ENCODE measurements at regions not wholly inside any gene's neighbourhood (a gene's known extent, or its start where the extent isn't known, plus 50 kb on each side); places are given as distances from the start of the nearest gene placed in this dataset.

GRCh38 chr4:164251257-164251656 lies 502.7 kb upstream of the SMIM31 start:
- TF ChIP-seq, protein P1, sequence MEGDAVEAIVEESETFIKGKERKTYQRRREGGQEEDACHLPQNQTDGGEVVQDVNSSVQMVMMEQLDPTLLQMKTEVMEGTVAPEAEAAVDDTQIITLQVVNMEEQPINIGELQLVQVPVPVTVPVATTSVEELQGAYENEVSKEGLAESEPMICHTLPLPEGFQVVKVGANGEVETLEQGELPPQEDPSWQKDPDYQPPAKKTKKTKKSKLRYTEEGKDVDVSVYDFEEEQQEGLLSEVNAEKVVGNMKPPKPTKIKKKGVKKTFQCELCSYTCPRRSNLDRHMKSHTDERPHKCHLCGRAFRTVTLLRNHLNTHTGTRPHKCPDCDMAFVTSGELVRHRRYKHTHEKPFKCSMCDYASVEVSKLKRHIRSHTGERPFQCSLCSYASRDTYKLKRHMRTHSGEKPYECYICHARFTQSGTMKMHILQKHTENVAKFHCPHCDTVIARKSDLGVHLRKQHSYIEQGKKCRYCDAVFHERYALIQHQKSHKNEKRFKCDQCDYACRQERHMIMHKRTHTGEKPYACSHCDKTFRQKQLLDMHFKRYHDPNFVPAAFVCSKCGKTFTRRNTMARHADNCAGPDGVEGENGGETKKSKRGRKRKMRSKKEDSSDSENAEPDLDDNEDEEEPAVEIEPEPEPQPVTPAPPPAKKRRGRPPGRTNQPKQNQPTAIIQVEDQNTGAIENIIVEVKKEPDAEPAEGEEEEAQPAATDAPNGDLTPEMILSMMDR (IDR thresholded peaks at IDR 0.05; ENCODE audit: low read depth, low read length, missing input control): no peak
- TF ChIP-seq NR2F2 (IDR thresholded peaks at IDR 0.05) (no peak), TAF1 (conservative IDR thresholded peaks at IDR 0.05) (no peak), YY1 (IDR thresholded peaks at IDR 0.05) (no peak), HNF4A (conservative IDR thresholded peaks at IDR 0.05) (no peak), SP1 (IDR thresholded peaks at IDR 0.05) (no peak), EGR1 (IDR thresholded peaks at IDR 0.05; ENCODE audit: low read depth in 2 of 2) (no peak), MAX (IDR thresholded peaks at IDR 0.05) (no peak), RAD21 (IDR thresholded peaks at IDR 0.05) (no peak), GABPA (IDR thresholded peaks at IDR 0.05 in 1 of 2, conservative IDR thresholded peaks at IDR 0.05 in 1 of 2) (no peak), JUND (IDR thresholded peaks at IDR 0.05) (no peak), FOXA1 (IDR thresholded peaks at IDR 0.05) (no peak)
- TF ChIP-seq, protein P2, sequence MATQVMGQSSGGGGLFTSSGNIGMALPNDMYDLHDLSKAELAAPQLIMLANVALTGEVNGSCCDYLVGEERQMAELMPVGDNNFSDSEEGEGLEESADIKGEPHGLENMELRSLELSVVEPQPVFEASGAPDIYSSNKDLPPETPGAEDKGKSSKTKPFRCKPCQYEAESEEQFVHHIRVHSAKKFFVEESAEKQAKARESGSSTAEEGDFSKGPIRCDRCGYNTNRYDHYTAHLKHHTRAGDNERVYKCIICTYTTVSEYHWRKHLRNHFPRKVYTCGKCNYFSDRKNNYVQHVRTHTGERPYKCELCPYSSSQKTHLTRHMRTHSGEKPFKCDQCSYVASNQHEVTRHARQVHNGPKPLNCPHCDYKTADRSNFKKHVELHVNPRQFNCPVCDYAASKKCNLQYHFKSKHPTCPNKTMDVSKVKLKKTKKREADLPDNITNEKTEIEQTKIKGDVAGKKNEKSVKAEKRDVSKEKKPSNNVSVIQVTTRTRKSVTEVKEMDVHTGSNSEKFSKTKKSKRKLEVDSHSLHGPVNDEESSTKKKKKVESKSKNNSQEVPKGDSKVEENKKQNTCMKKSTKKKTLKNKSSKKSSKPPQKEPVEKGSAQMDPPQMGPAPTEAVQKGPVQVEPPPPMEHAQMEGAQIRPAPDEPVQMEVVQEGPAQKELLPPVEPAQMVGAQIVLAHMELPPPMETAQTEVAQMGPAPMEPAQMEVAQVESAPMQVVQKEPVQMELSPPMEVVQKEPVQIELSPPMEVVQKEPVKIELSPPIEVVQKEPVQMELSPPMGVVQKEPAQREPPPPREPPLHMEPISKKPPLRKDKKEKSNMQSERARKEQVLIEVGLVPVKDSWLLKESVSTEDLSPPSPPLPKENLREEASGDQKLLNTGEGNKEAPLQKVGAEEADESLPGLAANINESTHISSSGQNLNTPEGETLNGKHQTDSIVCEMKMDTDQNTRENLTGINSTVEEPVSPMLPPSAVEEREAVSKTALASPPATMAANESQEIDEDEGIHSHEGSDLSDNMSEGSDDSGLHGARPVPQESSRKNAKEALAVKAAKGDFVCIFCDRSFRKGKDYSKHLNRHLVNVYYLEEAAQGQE (IDR thresholded peaks at IDR 0.05): no peak
- TF ChIP-seq, protein P3, sequence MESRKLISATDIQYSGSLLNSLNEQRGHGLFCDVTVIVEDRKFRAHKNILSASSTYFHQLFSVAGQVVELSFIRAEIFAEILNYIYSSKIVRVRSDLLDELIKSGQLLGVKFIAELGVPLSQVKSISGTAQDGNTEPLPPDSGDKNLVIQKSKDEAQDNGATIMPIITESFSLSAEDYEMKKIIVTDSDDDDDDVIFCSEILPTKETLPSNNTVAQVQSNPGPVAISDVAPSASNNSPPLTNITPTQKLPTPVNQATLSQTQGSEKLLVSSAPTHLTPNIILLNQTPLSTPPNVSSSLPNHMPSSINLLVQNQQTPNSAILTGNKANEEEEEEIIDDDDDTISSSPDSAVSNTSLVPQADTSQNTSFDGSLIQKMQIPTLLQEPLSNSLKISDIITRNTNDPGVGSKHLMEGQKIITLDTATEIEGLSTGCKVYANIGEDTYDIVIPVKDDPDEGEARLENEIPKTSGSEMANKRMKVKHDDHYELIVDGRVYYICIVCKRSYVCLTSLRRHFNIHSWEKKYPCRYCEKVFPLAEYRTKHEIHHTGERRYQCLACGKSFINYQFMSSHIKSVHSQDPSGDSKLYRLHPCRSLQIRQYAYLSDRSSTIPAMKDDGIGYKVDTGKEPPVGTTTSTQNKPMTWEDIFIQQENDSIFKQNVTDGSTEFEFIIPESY (IDR thresholded peaks at IDR 0.05): no peak

All from liver (tissue), 3 donors.